ENCODE measurements at regions not wholly inside any gene's neighbourhood (a gene's known extent, or its start where the extent isn't known, plus 50 kb on each side); places are given as distances from the start of the nearest gene placed in this dataset.

GRCh38 chr12:47286676-47287075 is 206.9 kb upstream of the AMIGO2 start:
- no peak for TF ChIP-seq CTCF (conservative IDR thresholded peaks at IDR 0.05; ENCODE audit: low read depth, low read length)
- no peak for TF ChIP-seq EZH2 (IDR thresholded peaks at IDR 0.05; ENCODE audit: low read length, unreplicated experiment)
- TF ChIP-seq EZH2phosphoT487 (IDR thresholded peaks at IDR 0.05; ENCODE audit: borderline replicate concordance, low read length): no peak

Data from PC-3 (cell line).